IMR-90 (cell line): ENCODE measurements at regions not wholly inside any gene's neighbourhood (a gene's known extent, or its start where the extent isn't known, plus 50 kb on each side); places are given as distances from the start of the nearest gene placed in this dataset.

ENCODE experiments used
- ATAC-seq: fragments of 200-7000 bp; cut with Tn5 transposase; 2 replicates; pipeline ENCODE4 v1.9.1; 2020; ENCODE audit warnings: low read depth, mild to moderate bottlenecking, moderate library complexity
- BruUV-seq: library from RNA; stranded (reverse); fragments of 400-500 nt; replicated peaks from 2 replicates; lab custom pipeline; 2021; lab: Mats Ljungman, UMichigan
- CTCF ChIA-PET: fragments of 300-600 bp; formaldehyde crosslinking; extraction: SDS; loops from one replicate; lab custom pipeline; 2021; ENCODE audit warnings: antibody characterized with exemption; lab: Yijun Ruan, JAX
- POLR2A ChIA-PET: fragments of 300-600 bp; sonication (Branson Sonifier 250); formaldehyde crosslinking; loops from one replicate; lab custom pipeline; 2022; ENCODE audit warnings: antibody characterized with exemption; ENCODE audit not compliant: unreplicated experiment; lab: Charles Lee
- DNase-seq: peaks from one replicate; pipeline ENCODE4 v3.0.0; 2013
- H2AFZ ChIP-seq: replicated peaks from 2 replicates; pipeline ENCODE3; 2013; ENCODE audit warnings: low read length, mild to moderate bottlenecking; ENCODE audit not compliant: poor library complexity
- H2AK5ac ChIP-seq: 2 replicates; pipeline ENCODE4 v1.6.1; 2013; ENCODE audit warnings: low read depth, low read length, inconsistent platforms
- H2AK9ac ChIP-seq: replicated peaks from 2 replicates; pipeline ENCODE3; 2013; ENCODE audit warnings: mild to moderate bottlenecking, low read depth, low read length, moderate library complexity; ENCODE audit not compliant: poor library complexity
- H2BK120ac ChIP-seq: 2 replicates; pipeline ENCODE4 v1.6.1; 2013; ENCODE audit warnings: low read depth, low read length, inconsistent platforms
- H2BK15ac ChIP-seq: 3 replicates; pipeline ENCODE4 v1.6.1; 2013; ENCODE audit warnings: low read depth, low read length, inconsistent platforms
- H2BK20ac ChIP-seq: 2 replicates; pipeline ENCODE4 v1.6.1; 2013; ENCODE audit warnings: low read depth, mild to moderate bottlenecking, inconsistent platforms, low read length, moderate library complexity
- H2BK5ac ChIP-seq: 2 replicates; pipeline ENCODE4 v1.6.1; 2013; ENCODE audit warnings: mild to moderate bottlenecking, low read depth, low read length, inconsistent platforms; ENCODE audit not compliant: poor library complexity, severe bottlenecking
- H3K14ac ChIP-seq: replicated peaks from 2 replicates; pipeline ENCODE4 v1.6.1; 2013; ENCODE audit warnings: low read depth, low read length, inconsistent platforms
- H3K18ac ChIP-seq: 2 replicates; pipeline ENCODE4 v1.6.1; 2013; ENCODE audit warnings: low read depth, low read length, control low read depth
- H3K23ac ChIP-seq: 2 replicates; pipeline ENCODE4 v1.6.1; 2013; ENCODE audit warnings: low read depth, low read length, inconsistent platforms
- H3K27ac ChIP-seq: 2 replicates; pipeline ENCODE4 v1.5.1; 2013; ENCODE audit warnings: mild to moderate bottlenecking, control low read depth, low read length; ENCODE audit not compliant: insufficient read depth
- H3K27me3 ChIP-seq: 2 replicates; pipeline ENCODE4 v1.6.1; 2013; ENCODE audit warnings: low read length; ENCODE audit not compliant: control insufficient read depth, insufficient read depth
- H3K36me3 ChIP-seq: 2 replicates; pipeline ENCODE4 v1.6.1; 2013; ENCODE audit warnings: low read length, mixed read lengths; ENCODE audit not compliant: control insufficient read depth, insufficient read depth
- H3K4ac ChIP-seq: 2 replicates; pipeline ENCODE4 v1.6.1; 2013; ENCODE audit warnings: low read depth, low read length, inconsistent platforms
- H3K4me1 ChIP-seq: 2 replicates; pipeline ENCODE4 v1.6.1; 2013; ENCODE audit warnings: low read length, mixed read lengths; ENCODE audit not compliant: control insufficient read depth, insufficient read depth
- H3K4me2 ChIP-seq: 2 replicates; pipeline ENCODE4 v1.6.1; 2013; ENCODE audit warnings: low read depth, mild to moderate bottlenecking, control low read depth, low read length, moderate library complexity
- H3K4me3 ChIP-seq: 2 replicates; pipeline ENCODE4 v1.5.1; 2013; ENCODE audit warnings: low read depth, mild to moderate bottlenecking, control low read depth, low read length, moderate library complexity; ENCODE audit not compliant: insufficient read depth
- H3K56ac ChIP-seq: 2 replicates; pipeline ENCODE4 v1.6.1; 2013; ENCODE audit warnings: low read length, inconsistent platforms; ENCODE audit not compliant: insufficient read depth; ENCODE audit errors: extremely low read depth
- H3K79me1 ChIP-seq, 2 experiments: 2 replicates each; pipeline ENCODE4 v1.6.1; 2013; ENCODE audit warnings: low read length in 2 of 2, inconsistent platforms in 1 of 2, low read depth in 1 of 2
- H3K9ac ChIP-seq: 2 replicates; pipeline ENCODE4 v1.6.1; 2013; ENCODE audit warnings: low read depth, low read length, control low read depth
- H3K9me1 ChIP-seq: 2 replicates; pipeline ENCODE4 v1.6.1; 2013; ENCODE audit warnings: low read length, inconsistent platforms; ENCODE audit not compliant: insufficient read depth
- H3K9me3 ChIP-seq: 2 replicates; pipeline ENCODE4 v1.6.1; 2013; ENCODE audit warnings: low read length; ENCODE audit not compliant: control insufficient read depth, insufficient read depth
- H4K20me1 ChIP-seq: 2 replicates; pipeline ENCODE4 v1.6.1; 2013; ENCODE audit warnings: low read length, inconsistent platforms; ENCODE audit not compliant: insufficient read depth
- H4K5ac ChIP-seq: 2 replicates; pipeline ENCODE4 v1.6.1; 2013; ENCODE audit warnings: mild to moderate bottlenecking, low read depth, low read length, control low read depth
- H4K8ac ChIP-seq, 2 experiments: 2 replicates each; pipeline ENCODE4 v1.6.1; 2013; ENCODE audit warnings: low read depth in 2 of 2, low read length in 2 of 2, control low read depth in 1 of 2, inconsistent platforms in 1 of 2
- H4K91ac ChIP-seq: 2 replicates; pipeline ENCODE4 v1.6.1; 2013; ENCODE audit warnings: low read depth, low read length, inconsistent platforms; ENCODE audit not compliant: insufficient read depth
- BHLHE40 ChIP-seq: fragments of 150-350 bp; IDR thresholded peaks from 2 replicates; pipeline ENCODE4 v1.6.1; 2016; ENCODE audit warnings: mild to moderate bottlenecking, low read depth, low read length
- CEBPB ChIP-seq: IDR thresholded peaks from 2 replicates; pipeline ENCODE4 v1.6.1; 2012; ENCODE audit warnings: low read depth, low read length, improper control_type of control experiment
- CHD1 ChIP-seq: IDR thresholded peaks from 2 replicates; pipeline ENCODE4 v1.6.1; 2012; ENCODE audit warnings: low read depth, low read length, improper control_type of control experiment
- FOS ChIP-seq: fragments of 150-350 bp; IDR thresholded peaks from 2 replicates; pipeline ENCODE4 v1.6.1; 2016; ENCODE audit warnings: low read depth, low read length
- MAFK ChIP-seq: IDR thresholded peaks from 2 replicates; pipeline ENCODE4 v1.6.1; 2012; ENCODE audit warnings: low read depth, low read length, improper control_type of control experiment
- MAZ ChIP-seq: IDR thresholded peaks from 2 replicates; pipeline ENCODE4 v1.6.1; 2012; ENCODE audit warnings: low read depth, mild to moderate bottlenecking, low read length, improper control_type of control experiment, moderate library complexity, borderline replicate concordance
- MXI1 ChIP-seq: IDR thresholded peaks from 2 replicates; pipeline ENCODE4 v1.6.1; 2012; ENCODE audit warnings: low read depth, mild to moderate bottlenecking, low read length, moderate library complexity, borderline replicate concordance
- NFE2L2 ChIP-seq: fragments of 150-350 bp; IDR thresholded peaks from 2 replicates; pipeline ENCODE4 v1.6.1; 2016; ENCODE audit warnings: low read depth, mild to moderate bottlenecking, low read length
- POLR2A ChIP-seq: IDR thresholded peaks from 2 replicates; pipeline ENCODE4 v1.6.1; 2012; ENCODE audit warnings: mild to moderate bottlenecking, low read depth, low read length
- RAD21 ChIP-seq: IDR thresholded peaks from 2 replicates; pipeline ENCODE4 v1.6.1; 2012; ENCODE audit warnings: low read length, improper control_type of control experiment
- RCOR1 ChIP-seq: IDR thresholded peaks from 2 replicates; pipeline ENCODE4 v1.6.1; 2012; ENCODE audit warnings: mild to moderate bottlenecking, low read length, improper control_type of control experiment; ENCODE audit not compliant: insufficient replicate concordance
- RFX5 ChIP-seq: IDR thresholded peaks from 2 replicates; pipeline ENCODE4 v1.8.0; 2012; ENCODE audit warnings: low read depth, mild to moderate bottlenecking, low read length, moderate library complexity
- SMC3 ChIP-seq: fragments of 150-350 bp; IDR thresholded peaks from 2 replicates; pipeline ENCODE4 v1.6.1; 2016; ENCODE audit warnings: low read depth, mild to moderate bottlenecking, antibody characterized with exemption, low read length, moderate library complexity
- WGBS, 2 experiments: methylation state at CpG; one replicate each; pipeline versions ENCODE4 v1.1.5 to v1.1.7; 2013; ENCODE audit warnings: missing lambda C conversion rate in 2 of 2; ENCODE audit not compliant: insufficient read length in 1 of 2; ENCODE audit errors: extremely low coverage in 2 of 2; 5-methylcytosine and 5-hydroxymethylcytosine counted together
- dilution Hi-C: fragments of 300-500 bp; cut with HindIII; formaldehyde crosslinking; loops from one replicate; pipeline ENCODE4 v1.14.3; 2018; ENCODE audit warnings: low sequenced_read_pairs; ENCODE audit not compliant: unreplicated experiment
- in situ Hi-C: fragments of 300-500 bp; cut with MboI; formaldehyde crosslinking; loops from 3 replicates; pipeline ENCODE4 v1.14.3; 2019; ENCODE audit warnings: low sequenced_read_pairs, inconsistent platforms, mixed read lengths
- intact Hi-C: fragments of 100-400 bp; cut with micrococcal nuclease; formaldehyde crosslinking; loops from 2 replicates; pipeline ENCODE4 v1.10.0; 2022
- TF ChIP-seq, protein P1 (sequence below): conservative IDR thresholded peaks from 2 replicates; pipeline ENCODE4 v1.5.1; 2012; ENCODE audit warnings: mild to moderate bottlenecking, low read depth, low read length, improper control_type of control experiment
- TF ChIP-seq, protein P2 (sequence below): fragments of 150-350 bp; IDR thresholded peaks from 2 replicates; pipeline ENCODE4 v1.6.1; 2016; ENCODE audit warnings: low read depth, mild to moderate bottlenecking, low read length, moderate library complexity, borderline replicate concordance
- TF ChIP-seq, protein P3 (sequence below): fragments of 150-350 bp; IDR thresholded peaks from 2 replicates; pipeline ENCODE4 v1.6.1; 2017; ENCODE audit warnings: mild to moderate bottlenecking, antibody characterized with exemption, low read length, low read depth

DNA sequence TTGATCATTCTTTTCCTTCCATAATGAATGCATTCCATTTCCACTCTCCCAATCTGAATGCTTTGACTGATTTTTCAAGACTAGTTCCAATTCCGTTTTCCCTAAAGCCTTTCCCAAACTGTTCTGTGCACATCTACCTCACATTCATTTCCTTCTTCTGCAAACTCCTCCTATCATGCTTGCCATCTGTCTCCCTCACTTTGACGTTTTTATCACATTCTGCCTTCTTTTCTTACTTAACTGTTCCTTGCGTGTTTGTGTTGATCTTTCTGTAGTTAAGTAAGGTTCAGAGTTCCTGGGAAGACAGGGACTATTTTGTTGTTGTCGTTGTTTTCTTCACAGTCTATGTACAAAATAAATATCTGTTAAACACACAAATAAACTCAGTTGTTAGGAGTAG lies 179.0 kb downstream of the NXPE2 start:
- no peak overlapping the region for H2BK5ac ChIP-seq
- no peak overlapping the region for H3K27ac ChIP-seq
- in situ Hi-C loops (no loop called here), intact Hi-C loops (no loop called here), dilution Hi-C loops (no loop called here)
- no peak overlapping the region for H2AFZ ChIP-seq
- peaks cover 5% of the 10 kb centered on the region; the same call in 1 of the 2 replicates for H3K9me3 ChIP-seq
- H3K23ac ChIP-seq, result no peak overlapping the region
- no peak overlapping the region for H2BK15ac ChIP-seq
- H3K36me3 ChIP-seq, result no peaks in the 10 kb centered on the region
- no peak overlapping the region for H3K4me2 ChIP-seq
- H2BK120ac ChIP-seq, result no peak overlapping the region
- H4K20me1 ChIP-seq, result no peaks in the 10 kb centered on the region
- H4K91ac ChIP-seq, result no peak overlapping the region
- TF ChIP-seq MAFK, result no peak
- no peak for TF ChIP-seq BHLHE40
- TF ChIP-seq, protein P1, sequence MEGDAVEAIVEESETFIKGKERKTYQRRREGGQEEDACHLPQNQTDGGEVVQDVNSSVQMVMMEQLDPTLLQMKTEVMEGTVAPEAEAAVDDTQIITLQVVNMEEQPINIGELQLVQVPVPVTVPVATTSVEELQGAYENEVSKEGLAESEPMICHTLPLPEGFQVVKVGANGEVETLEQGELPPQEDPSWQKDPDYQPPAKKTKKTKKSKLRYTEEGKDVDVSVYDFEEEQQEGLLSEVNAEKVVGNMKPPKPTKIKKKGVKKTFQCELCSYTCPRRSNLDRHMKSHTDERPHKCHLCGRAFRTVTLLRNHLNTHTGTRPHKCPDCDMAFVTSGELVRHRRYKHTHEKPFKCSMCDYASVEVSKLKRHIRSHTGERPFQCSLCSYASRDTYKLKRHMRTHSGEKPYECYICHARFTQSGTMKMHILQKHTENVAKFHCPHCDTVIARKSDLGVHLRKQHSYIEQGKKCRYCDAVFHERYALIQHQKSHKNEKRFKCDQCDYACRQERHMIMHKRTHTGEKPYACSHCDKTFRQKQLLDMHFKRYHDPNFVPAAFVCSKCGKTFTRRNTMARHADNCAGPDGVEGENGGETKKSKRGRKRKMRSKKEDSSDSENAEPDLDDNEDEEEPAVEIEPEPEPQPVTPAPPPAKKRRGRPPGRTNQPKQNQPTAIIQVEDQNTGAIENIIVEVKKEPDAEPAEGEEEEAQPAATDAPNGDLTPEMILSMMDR, result no peak
- TF ChIP-seq CHD1, result no peak
- TF ChIP-seq CEBPB, result no peak
- no peak for TF ChIP-seq MXI1
- no peak for TF ChIP-seq FOS
- TF ChIP-seq SMC3, result no peak
- TF ChIP-seq, protein P2, sequence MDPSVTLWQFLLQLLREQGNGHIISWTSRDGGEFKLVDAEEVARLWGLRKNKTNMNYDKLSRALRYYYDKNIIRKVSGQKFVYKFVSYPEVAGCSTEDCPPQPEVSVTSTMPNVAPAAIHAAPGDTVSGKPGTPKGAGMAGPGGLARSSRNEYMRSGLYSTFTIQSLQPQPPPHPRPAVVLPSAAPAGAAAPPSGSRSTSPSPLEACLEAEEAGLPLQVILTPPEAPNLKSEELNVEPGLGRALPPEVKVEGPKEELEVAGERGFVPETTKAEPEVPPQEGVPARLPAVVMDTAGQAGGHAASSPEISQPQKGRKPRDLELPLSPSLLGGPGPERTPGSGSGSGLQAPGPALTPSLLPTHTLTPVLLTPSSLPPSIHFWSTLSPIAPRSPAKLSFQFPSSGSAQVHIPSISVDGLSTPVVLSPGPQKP, result no peak
- no peak for TF ChIP-seq RCOR1
- TF ChIP-seq, protein P3, sequence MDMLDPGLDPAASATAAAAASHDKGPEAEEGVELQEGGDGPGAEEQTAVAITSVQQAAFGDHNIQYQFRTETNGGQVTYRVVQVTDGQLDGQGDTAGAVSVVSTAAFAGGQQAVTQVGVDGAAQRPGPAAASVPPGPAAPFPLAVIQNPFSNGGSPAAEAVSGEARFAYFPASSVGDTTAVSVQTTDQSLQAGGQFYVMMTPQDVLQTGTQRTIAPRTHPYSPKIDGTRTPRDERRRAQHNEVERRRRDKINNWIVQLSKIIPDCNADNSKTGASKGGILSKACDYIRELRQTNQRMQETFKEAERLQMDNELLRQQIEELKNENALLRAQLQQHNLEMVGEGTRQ, result no peak
- no peak for TF ChIP-seq RFX5
- no peak for TF ChIP-seq POLR2A
- no peak for TF ChIP-seq MAZ
- no peak for TF ChIP-seq NFE2L2
- TF ChIP-seq RAD21, result no peak
- H3K9ac ChIP-seq, result no peak overlapping the region
- no peak overlapping the region for H2AK9ac ChIP-seq
- H4K5ac ChIP-seq, result no peak overlapping the region
- no peaks in the 10 kb centered on the region for H3K27me3 ChIP-seq
- H2AK5ac ChIP-seq, result no peak overlapping the region
- no peaks in the 10 kb centered on the region for H3K9me1 ChIP-seq
- POLR2A ChIA-PET, result no interaction called here
- BruUV-seq, result no TSS peak
- no peak overlapping the region for H3K18ac ChIP-seq
- H4K8ac ChIP-seq, result no peak overlapping the region
- no peak overlapping the region for H3K56ac ChIP-seq
- no peak overlapping the region for H2BK20ac ChIP-seq
- no CpG with 5 or more reads among the region's 4 CpGs for WGBS, 2 experiments
- no peaks in the 10 kb centered on the region for H3K79me1 ChIP-seq
- H3K4me3 ChIP-seq, result no peak overlapping the region
- H3K14ac ChIP-seq, result no peak overlapping the region
- CTCF ChIA-PET, result no interaction called here
- H3K4ac ChIP-seq, result no peak overlapping the region
- H3K4me1 ChIP-seq, result no peaks in the 10 kb centered on the region
- ATAC-seq (no peak), DNase-seq (no peak)
